ENCODE measurements at regions not wholly inside any gene's neighbourhood (a gene's known extent, or its start where the extent isn't known, plus 50 kb on each side); places are given as distances from the start of the nearest gene placed in this dataset.

DNA sequence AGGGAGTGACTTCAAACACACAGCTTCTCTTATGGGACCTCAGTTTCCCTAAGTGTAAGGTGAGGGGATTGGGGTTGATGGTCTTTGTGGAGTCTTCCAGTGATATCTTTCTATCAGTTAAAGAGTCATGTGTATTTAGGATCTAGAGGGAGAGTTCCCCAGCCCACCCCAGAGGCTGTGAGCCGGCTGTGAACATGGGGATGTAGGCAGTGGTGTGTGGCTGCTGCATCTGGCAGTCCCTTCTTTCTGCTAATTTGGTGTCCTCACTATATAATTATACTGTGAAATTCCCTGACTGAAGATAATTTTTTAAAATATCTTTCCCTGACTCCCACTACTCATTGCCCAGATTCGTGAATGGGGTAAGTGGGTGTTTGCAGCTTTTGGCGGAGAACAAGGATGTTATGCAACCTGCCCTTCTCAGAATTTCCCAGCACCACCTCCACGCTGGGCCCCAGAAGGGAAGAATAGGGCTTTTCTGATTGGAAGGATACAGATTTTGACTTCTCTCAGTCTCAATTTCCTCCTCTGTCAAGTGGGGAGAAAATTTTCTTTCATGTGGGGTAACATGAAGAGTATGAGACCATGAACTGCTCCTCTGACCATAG, 79.0 kb upstream of the RASGRF1 start:
- TF ChIP-seq, protein P1, sequence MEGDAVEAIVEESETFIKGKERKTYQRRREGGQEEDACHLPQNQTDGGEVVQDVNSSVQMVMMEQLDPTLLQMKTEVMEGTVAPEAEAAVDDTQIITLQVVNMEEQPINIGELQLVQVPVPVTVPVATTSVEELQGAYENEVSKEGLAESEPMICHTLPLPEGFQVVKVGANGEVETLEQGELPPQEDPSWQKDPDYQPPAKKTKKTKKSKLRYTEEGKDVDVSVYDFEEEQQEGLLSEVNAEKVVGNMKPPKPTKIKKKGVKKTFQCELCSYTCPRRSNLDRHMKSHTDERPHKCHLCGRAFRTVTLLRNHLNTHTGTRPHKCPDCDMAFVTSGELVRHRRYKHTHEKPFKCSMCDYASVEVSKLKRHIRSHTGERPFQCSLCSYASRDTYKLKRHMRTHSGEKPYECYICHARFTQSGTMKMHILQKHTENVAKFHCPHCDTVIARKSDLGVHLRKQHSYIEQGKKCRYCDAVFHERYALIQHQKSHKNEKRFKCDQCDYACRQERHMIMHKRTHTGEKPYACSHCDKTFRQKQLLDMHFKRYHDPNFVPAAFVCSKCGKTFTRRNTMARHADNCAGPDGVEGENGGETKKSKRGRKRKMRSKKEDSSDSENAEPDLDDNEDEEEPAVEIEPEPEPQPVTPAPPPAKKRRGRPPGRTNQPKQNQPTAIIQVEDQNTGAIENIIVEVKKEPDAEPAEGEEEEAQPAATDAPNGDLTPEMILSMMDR (IDR thresholded peaks at IDR 0.05; ENCODE audit: poor library complexity): no peak
- no peak for TF ChIP-seq EZH2phosphoT487 (IDR thresholded peaks at IDR 0.05; ENCODE audit: low read depth, severe bottlenecking, unreplicated experiment)

All from hepatocyte (in vitro differentiated cells).